Keratinocyte (primary cell): ENCODE measurements at regions not wholly inside any gene's neighbourhood (a gene's known extent, or its start where the extent isn't known, plus 50 kb on each side); places are given as distances from the start of the nearest gene placed in this dataset.

Source experiments
- DNase-seq: peaks from one replicate; pipeline ENCODE4 v3.0.0-alpha.2; 2011; ENCODE audit warnings: low read depth, missing footprints, low spot score
- FAIRE-seq: peaks from 2 replicates; lab custom pipeline; 2011; peaks lifted over from hg19 to GRCh38; lab: Jason Lieb, UNC
- H2AFZ ChIP-seq: 2 replicates; pipeline ENCODE4 v1.6.0; 2012; ENCODE audit warnings: low read length, control low read depth, inconsistent platforms; ENCODE audit not compliant: control insufficient read depth
- H3K27ac ChIP-seq: 2 replicates; pipeline ENCODE4 v1.5.1; 2011; ENCODE audit warnings: low read length; ENCODE audit not compliant: control insufficient read depth, insufficient read depth
- H3K27me3 ChIP-seq: 3 replicates; pipeline ENCODE4 v1.6.0; 2011; ENCODE audit warnings: low read length; ENCODE audit not compliant: control insufficient read depth, insufficient read depth; ENCODE audit errors: extremely low read depth
- H3K36me3 ChIP-seq, 2 experiments: 2 replicates in 1 of 2; 3 replicates in 1 of 2; pipeline ENCODE4 v1.5.1; 2011; ENCODE audit warnings: low read length in 2 of 2, mild to moderate bottlenecking in 1 of 2; ENCODE audit not compliant: control insufficient read depth in 2 of 2, insufficient read depth in 2 of 2; ENCODE audit errors: extremely low read depth in 1 of 2
- H3K4me1 ChIP-seq: 3 replicates; pipeline ENCODE4 v1.5.1; 2011; ENCODE audit warnings: low read length; ENCODE audit not compliant: control insufficient read depth, insufficient read depth; ENCODE audit errors: extremely low read depth
- H3K4me2 ChIP-seq: 3 replicates; pipeline ENCODE4 v1.6.0; 2011; ENCODE audit warnings: low read depth, low read length; ENCODE audit not compliant: control insufficient read depth, insufficient read depth; ENCODE audit errors: extremely low read depth
- H3K4me3 ChIP-seq, 3 experiments: fragments of 200-600 bp in 1 of 3; sonication (generic) in 1 of 3; 2 replicates in 2 of 3; 3 replicates in 1 of 3; pipeline ENCODE4 v1.5.1; 2011 to 2016; ENCODE audit warnings: low read length in 3 of 3, mild to moderate bottlenecking in 3 of 3, control low read depth in 2 of 3, inconsistent platforms in 1 of 3, low read depth in 1 of 3, mixed read lengths in 1 of 3, mixed run types in 1 of 3, moderate library complexity in 1 of 3; ENCODE audit not compliant: control insufficient read depth in 2 of 3, insufficient read depth in 2 of 3; ENCODE audit errors: extremely low read depth in 1 of 3
- H3K79me2 ChIP-seq: 2 replicates; pipeline ENCODE4 v1.6.0; 2012; ENCODE audit warnings: low read length; ENCODE audit not compliant: control insufficient read depth, insufficient read depth
- H3K9ac ChIP-seq: 3 replicates; pipeline ENCODE4 v1.6.0; 2011; ENCODE audit warnings: low read length; ENCODE audit not compliant: control insufficient read depth, insufficient read depth; ENCODE audit errors: extremely low read depth
- H3K9me1 ChIP-seq: 3 replicates; pipeline ENCODE4 v1.6.0; 2011; ENCODE audit warnings: low read length; ENCODE audit not compliant: control insufficient read depth, insufficient read depth; ENCODE audit errors: extremely low read depth
- H3K9me3 ChIP-seq: 2 replicates; pipeline ENCODE4 v1.5.1; 2012; ENCODE audit warnings: low read depth, low read length; ENCODE audit not compliant: control insufficient read depth
- H4K20me1 ChIP-seq: 3 replicates; pipeline ENCODE4 v1.6.0; 2011; ENCODE audit warnings: low read length; ENCODE audit not compliant: control insufficient read depth, insufficient read depth; ENCODE audit errors: extremely low read depth
- EZH2 ChIP-seq: IDR thresholded peaks from one replicate; pipeline ENCODE4 v1.6.1; 2012; ENCODE audit warnings: inconsistent platforms, mild to moderate bottlenecking, low read length, moderate library complexity
- dilution Hi-C: fragments of 300-500 bp; cut with MboI; formaldehyde crosslinking; loops from one replicate; pipeline ENCODE4 v1.7.0; 2020; ENCODE audit warnings: low sequenced_read_pairs; ENCODE audit not compliant: extremely low pct_ligation_motif_present
- TF ChIP-seq, protein P1 (sequence below), 3 experiments: IDR thresholded peaks in 1 of 3; conservative IDR thresholded peaks in 1 of 3; optimal IDR thresholded peaks in 1 of 3; 2 replicates in 2 of 3; 3 replicates in 1 of 3; pipeline versions ENCODE3 to v1.5.1; 2011; ENCODE audit warnings: low read length in 3 of 3, mild to moderate bottlenecking in 3 of 3, moderate library complexity in 2 of 3, control low read depth in 1 of 3, inconsistent platforms in 1 of 3; ENCODE audit not compliant: insufficient read depth in 2 of 3; ENCODE audit errors: extremely low read depth in 1 of 3

- Histone ChIP-seq H3K36me3 (no peaks in the 10 kb centered on the region), H2AFZ (no peak overlapping the region), H3K4me3 (no peak overlapping the region), H3K9me1 (no peaks in the 10 kb centered on the region), H3K9me3 (peaks cover 2% of the 10 kb centered on the region), H3K27ac (no peak overlapping the region), H3K9ac (no peak overlapping the region), H3K4me1 (no peaks in the 10 kb centered on the region), H4K20me1 (no peaks in the 10 kb centered on the region), H3K4me2 (no peak overlapping the region), H3K27me3 (peaks cover 7% of the 10 kb centered on the region), H3K79me2 (no peaks in the 10 kb centered on the region)
- dilution Hi-C loops: no loop called here
- TF ChIP-seq EZH2: no peak
- TF ChIP-seq, protein P1, sequence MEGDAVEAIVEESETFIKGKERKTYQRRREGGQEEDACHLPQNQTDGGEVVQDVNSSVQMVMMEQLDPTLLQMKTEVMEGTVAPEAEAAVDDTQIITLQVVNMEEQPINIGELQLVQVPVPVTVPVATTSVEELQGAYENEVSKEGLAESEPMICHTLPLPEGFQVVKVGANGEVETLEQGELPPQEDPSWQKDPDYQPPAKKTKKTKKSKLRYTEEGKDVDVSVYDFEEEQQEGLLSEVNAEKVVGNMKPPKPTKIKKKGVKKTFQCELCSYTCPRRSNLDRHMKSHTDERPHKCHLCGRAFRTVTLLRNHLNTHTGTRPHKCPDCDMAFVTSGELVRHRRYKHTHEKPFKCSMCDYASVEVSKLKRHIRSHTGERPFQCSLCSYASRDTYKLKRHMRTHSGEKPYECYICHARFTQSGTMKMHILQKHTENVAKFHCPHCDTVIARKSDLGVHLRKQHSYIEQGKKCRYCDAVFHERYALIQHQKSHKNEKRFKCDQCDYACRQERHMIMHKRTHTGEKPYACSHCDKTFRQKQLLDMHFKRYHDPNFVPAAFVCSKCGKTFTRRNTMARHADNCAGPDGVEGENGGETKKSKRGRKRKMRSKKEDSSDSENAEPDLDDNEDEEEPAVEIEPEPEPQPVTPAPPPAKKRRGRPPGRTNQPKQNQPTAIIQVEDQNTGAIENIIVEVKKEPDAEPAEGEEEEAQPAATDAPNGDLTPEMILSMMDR (optimal IDR thresholded peaks at IDR 0.05 in 1 of 3, IDR thresholded peaks at IDR 0.05 in 1 of 3, conservative IDR thresholded peaks at IDR 0.05 in 1 of 3; ENCODE audit: extremely low read depth in 1 of 3, insufficient read depth in 2 of 3, low read length in 3 of 3): no peak
- FAIRE-seq (no peak), DNase-seq (no peak)
Measured at GRCh38 chr19:30217461-30217860, 154.7 kb upstream of the ZNF536 start.

DNA sequence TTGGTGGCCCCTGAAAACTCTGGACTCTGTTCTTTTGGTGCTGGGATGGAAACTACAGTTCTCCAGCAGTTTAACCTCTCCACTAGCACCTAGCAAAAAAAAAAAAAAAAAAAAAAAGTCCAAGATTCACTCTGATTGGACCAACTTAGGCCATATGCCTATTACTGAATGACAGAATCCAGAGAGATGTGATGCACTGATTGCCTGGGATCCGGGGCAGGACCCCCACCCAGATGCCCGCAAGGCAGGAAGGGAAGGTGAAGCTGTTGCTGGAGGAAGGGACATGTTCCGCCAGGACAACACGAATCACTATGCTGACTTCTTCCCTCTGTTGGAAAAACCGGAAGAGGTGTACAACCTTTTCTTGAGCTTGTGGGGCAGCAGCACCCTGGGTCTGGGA is 152.5 kb upstream of the ZNF536 start:
- Histone ChIP-seq H3K36me3 (no peaks in the 10 kb centered on the region), H3K4me3 (no peak overlapping the region), H3K9me3 (no peaks in the 10 kb centered on the region), H3K9me1 (no peaks in the 10 kb centered on the region), H3K27ac (no peak overlapping the region), H3K4me2 (no peak overlapping the region), H4K20me1 (no peaks in the 10 kb centered on the region), H3K79me2 (no peaks in the 10 kb centered on the region), H2AFZ (no peak overlapping the region), H3K27me3 (peaks cover 27% of the 10 kb centered on the region), H3K9ac (no peak overlapping the region), H3K4me1 (no peaks in the 10 kb centered on the region)
- dilution Hi-C loops: no loop called here
- no peak for TF ChIP-seq EZH2
- TF ChIP-seq, protein P1 (optimal IDR thresholded peaks at IDR 0.05 in 1 of 3, IDR thresholded peaks at IDR 0.05 in 1 of 3, conservative IDR thresholded peaks at IDR 0.05 in 1 of 3; ENCODE audit: extremely low read depth in 1 of 3, insufficient read depth in 2 of 3, low read length in 3 of 3): no peak
- FAIRE-seq: no peak
- DNase-seq: no peak
